ENCODE measurements at regions not wholly inside any gene's neighbourhood (a gene's known extent, or its start where the extent isn't known, plus 50 kb on each side); places are given as distances from the start of the nearest gene placed in this dataset.
"Not testable (repeated sequence)": the region's sequence is repeated elsewhere in the genome, so short reads cannot be mapped to it uniquely, and the experiment has no call there.

GRCh38 chr2:13227578-13227977, 510.8 kb downstream of the TRIB2 start:
- no peak for DNase-seq (ENCODE audit: low read depth)

- DNase-seq (ENCODE audit: low read depth): no peak
Measured at GRCh38 chr2:13230221-13230620, 513.5 kb downstream of the TRIB2 start.

GRCh38 chr2:13240061-13240460, 523.3 kb downstream of the TRIB2 start:
- no peak for DNase-seq (ENCODE audit: low read depth)

- no peak for DNase-seq (ENCODE audit: low read depth)
Measured at GRCh38 chr2:13240789-13241487, 524.2 kb downstream of the TRIB2 start.

GRCh38 chr2:13252615-13253014, 535.9 kb downstream of the TRIB2 start:
- no peak for DNase-seq (ENCODE audit: low read depth)

- DNase-seq (ENCODE audit: low read depth): no peak
Measured at GRCh38 chr2:13255485-13255884, 538.7 kb downstream of the TRIB2 start.

GRCh38 chr2:13260402-13260801, 543.7 kb downstream of the TRIB2 start:
- DNase-seq (ENCODE audit: low read depth): no peak

GRCh38 chr2:13266166-13266565, 549.4 kb downstream of the TRIB2 start:
- DNase-seq (ENCODE audit: low read depth): no peak

GRCh38 chr2:13284688-13285087, 568.0 kb downstream of the TRIB2 start:
- no peak for DNase-seq (ENCODE audit: low read depth)

- DNase-seq (ENCODE audit: low read depth): no peak
Measured at GRCh38 chr2:13289310-13289709, 572.6 kb downstream of the TRIB2 start.

GRCh38 chr2:13308478-13308805, 591.7 kb downstream of the TRIB2 start:
- DNase-seq (ENCODE audit: low read depth): not testable (repeated sequence)

- no peak for DNase-seq (ENCODE audit: low read depth)
Measured at GRCh38 chr2:13308989-13309388, 592.3 kb downstream of the TRIB2 start.

- DNase-seq (ENCODE audit: low read depth): no peak
Measured at GRCh38 chr2:13332060-13332459, 615.3 kb downstream of the TRIB2 start.

GRCh38 chr2:13334071-13334470, 617.3 kb downstream of the TRIB2 start:
- DNase-seq (ENCODE audit: low read depth): not testable (repeated sequence)

GRCh38 chr2:13334545-13334944, 617.8 kb downstream of the TRIB2 start:
- DNase-seq (ENCODE audit: low read depth): no peak

GRCh38 chr2:13335862-13336535, 619.3 kb downstream of the TRIB2 start:
- DNase-seq (ENCODE audit: low read depth): no peak

- DNase-seq (ENCODE audit: low read depth): no peak
Measured at GRCh38 chr2:13351068-13351467, 634.3 kb downstream of the TRIB2 start.

GRCh38 chr2:13353083-13353482, 636.3 kb downstream of the TRIB2 start:
- DNase-seq (ENCODE audit: low read depth): no peak

- DNase-seq (ENCODE audit: low read depth): no peak
Measured at GRCh38 chr2:13354031-13354430, 637.3 kb downstream of the TRIB2 start.

GRCh38 chr2:13381928-13382327, 665.2 kb downstream of the TRIB2 start:
- DNase-seq (ENCODE audit: low read depth): not testable (repeated sequence)

GRCh38 chr2:13389172-13389571, 672.4 kb downstream of the TRIB2 start:
- DNase-seq (ENCODE audit: low read depth): not testable (repeated sequence)

GRCh38 chr2:13390676-13391075, 673.9 kb downstream of the TRIB2 start:
- no peak for DNase-seq (ENCODE audit: low read depth)

- DNase-seq (ENCODE audit: low read depth): no peak
Measured at GRCh38 chr2:13401312-13401711, 684.6 kb downstream of the TRIB2 start.

GRCh38 chr2:13413989-13414388, 697.3 kb downstream of the TRIB2 start:
- no peak for DNase-seq (ENCODE audit: low read depth)
